GM21526 (cell line): ENCODE measurements at regions not wholly inside any gene's neighbourhood (a gene's known extent, or its start where the extent isn't known, plus 50 kb on each side); places are given as distances from the start of the nearest gene placed in this dataset.

ENCODE experiments used
- ATAC-seq: cut with Tn5 transposase; IDR thresholded peaks from one replicate; pipeline ENCODE4 v1.9.1; 2021; ENCODE audit warnings: moderate library complexity; ENCODE audit not compliant: unreplicated experiment, low FRiP score

- ATAC-seq = no peak
Observed at GRCh38 chr5:88377705-88378656, 109.3 kb upstream of the TMEM161B start.

GRCh38 chr5:88377240-88377639, 108.6 kb upstream of the TMEM161B start:
- ATAC-seq = no peak

GRCh38 chr5:88376728-88377127, 108.1 kb upstream of the TMEM161B start:
- no peak for ATAC-seq

- no peak for ATAC-seq
Observed at GRCh38 chr5:88374391-88374790, 105.7 kb upstream of the TMEM161B start.

- no peak for ATAC-seq
Observed at GRCh38 chr5:88370824-88371223, 102.2 kb upstream of the TMEM161B start.

GRCh38 chr5:88368201-88368600, 99.6 kb upstream of the TMEM161B start:
- no peak for ATAC-seq

GRCh38 chr5:88364991-88365390, 96.3 kb upstream of the TMEM161B start:
- ATAC-seq = no peak

GRCh38 chr5:88355490-88356050, 86.9 kb upstream of the TMEM161B start:
- ATAC-seq = no peak

GRCh38 chr5:88325868-88326267, 57.2 kb upstream of the TMEM161B start:
- ATAC-seq = no peak

GRCh38 chr5:88322785-88323184, 54.1 kb upstream of the TMEM161B start:
- no peak for ATAC-seq
